ENCODE measurements at regions not wholly inside any gene's neighbourhood (a gene's known extent, or its start where the extent isn't known, plus 50 kb on each side); places are given as distances from the start of the nearest gene placed in this dataset.

DNA sequence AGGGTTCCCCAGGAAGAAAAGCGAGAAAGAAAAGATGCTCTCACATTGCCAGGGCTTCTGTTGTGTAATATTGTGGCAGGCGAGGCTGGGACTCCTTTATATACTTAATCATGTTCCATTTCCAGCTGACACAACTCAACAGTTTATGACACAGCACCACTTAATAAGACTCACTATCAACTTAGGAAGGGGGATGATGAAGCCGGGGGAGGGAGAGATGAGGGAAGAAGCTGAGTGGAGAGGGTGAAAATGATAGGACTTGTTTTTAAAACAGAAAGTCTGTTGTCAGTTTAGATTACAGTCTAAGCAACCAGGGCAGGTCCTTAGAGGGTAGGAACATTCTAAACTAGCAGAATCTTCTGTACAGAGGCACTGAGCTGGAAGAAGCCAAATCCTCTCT is 397.0 kb downstream of the NXPE2 start:
- CTCF ChIA-PET = no interaction called here
- no TSS peak for BruUV-seq (replicated peaks)
- DNase-seq (ENCODE audit: low read depth, low spot score) = no peak

DNA sequence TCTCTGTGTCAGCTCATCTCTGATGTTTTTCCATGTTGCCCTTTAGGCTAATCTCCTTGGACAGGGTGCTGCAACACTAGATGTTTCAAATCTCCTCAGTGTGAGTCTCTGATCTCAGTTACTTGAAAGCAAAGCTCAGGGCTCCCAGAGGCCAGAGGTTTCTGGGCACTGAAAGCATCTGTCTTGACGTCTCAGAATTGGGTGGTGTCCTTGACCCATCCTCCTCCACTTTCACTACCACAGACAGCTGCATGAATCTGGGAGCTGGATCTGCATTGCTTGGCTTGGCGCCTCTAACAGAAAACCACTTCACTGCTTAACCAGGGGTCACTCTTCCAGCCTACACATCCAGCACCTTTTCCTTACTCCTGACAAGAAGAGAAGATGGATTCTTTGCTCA is 399.4 kb downstream of the NXPE2 start:
- Histone ChIP-seq H3K9me3 (ENCODE audit: control insufficient read depth, insufficient read depth, low read depth, low read length) (no peaks in the 10 kb centered on the region), H3K27me3 (ENCODE audit: control insufficient read depth, insufficient read depth, low read length) (0 out of 2 replicates have a peak, but pooled peaks cover 2% of the 10 kb centered on the region), H3K4me1 (ENCODE audit: control insufficient read depth, insufficient read depth, low read length) (no peaks in the 10 kb centered on the region), H3K27ac (ENCODE audit: low read length) (no peak overlapping the region), H3K4me3 (ENCODE audit: low read depth in 2 of 2, low read length in 2 of 2) (no peak overlapping the region), H3K36me3 (ENCODE audit: control insufficient read depth, insufficient read depth, low read length) (no peaks in the 10 kb centered on the region)
- in situ Hi-C loops (cut with HindIII; ENCODE audit: low pct_unique_long_range_greater_than_20kb, low sequenced_read_pairs) (no loop called here), intact Hi-C loops (cut with micrococcal nuclease; ENCODE audit: unreplicated experiment) (no loop called here)
- no peak for DNase-seq (ENCODE audit: low read depth, low spot score)
- CTCF ChIA-PET = no interaction called here
- TF ChIP-seq, protein P1, sequence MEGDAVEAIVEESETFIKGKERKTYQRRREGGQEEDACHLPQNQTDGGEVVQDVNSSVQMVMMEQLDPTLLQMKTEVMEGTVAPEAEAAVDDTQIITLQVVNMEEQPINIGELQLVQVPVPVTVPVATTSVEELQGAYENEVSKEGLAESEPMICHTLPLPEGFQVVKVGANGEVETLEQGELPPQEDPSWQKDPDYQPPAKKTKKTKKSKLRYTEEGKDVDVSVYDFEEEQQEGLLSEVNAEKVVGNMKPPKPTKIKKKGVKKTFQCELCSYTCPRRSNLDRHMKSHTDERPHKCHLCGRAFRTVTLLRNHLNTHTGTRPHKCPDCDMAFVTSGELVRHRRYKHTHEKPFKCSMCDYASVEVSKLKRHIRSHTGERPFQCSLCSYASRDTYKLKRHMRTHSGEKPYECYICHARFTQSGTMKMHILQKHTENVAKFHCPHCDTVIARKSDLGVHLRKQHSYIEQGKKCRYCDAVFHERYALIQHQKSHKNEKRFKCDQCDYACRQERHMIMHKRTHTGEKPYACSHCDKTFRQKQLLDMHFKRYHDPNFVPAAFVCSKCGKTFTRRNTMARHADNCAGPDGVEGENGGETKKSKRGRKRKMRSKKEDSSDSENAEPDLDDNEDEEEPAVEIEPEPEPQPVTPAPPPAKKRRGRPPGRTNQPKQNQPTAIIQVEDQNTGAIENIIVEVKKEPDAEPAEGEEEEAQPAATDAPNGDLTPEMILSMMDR (IDR thresholded peaks at IDR 0.05) = no peak
- TF ChIP-seq, protein P2, sequence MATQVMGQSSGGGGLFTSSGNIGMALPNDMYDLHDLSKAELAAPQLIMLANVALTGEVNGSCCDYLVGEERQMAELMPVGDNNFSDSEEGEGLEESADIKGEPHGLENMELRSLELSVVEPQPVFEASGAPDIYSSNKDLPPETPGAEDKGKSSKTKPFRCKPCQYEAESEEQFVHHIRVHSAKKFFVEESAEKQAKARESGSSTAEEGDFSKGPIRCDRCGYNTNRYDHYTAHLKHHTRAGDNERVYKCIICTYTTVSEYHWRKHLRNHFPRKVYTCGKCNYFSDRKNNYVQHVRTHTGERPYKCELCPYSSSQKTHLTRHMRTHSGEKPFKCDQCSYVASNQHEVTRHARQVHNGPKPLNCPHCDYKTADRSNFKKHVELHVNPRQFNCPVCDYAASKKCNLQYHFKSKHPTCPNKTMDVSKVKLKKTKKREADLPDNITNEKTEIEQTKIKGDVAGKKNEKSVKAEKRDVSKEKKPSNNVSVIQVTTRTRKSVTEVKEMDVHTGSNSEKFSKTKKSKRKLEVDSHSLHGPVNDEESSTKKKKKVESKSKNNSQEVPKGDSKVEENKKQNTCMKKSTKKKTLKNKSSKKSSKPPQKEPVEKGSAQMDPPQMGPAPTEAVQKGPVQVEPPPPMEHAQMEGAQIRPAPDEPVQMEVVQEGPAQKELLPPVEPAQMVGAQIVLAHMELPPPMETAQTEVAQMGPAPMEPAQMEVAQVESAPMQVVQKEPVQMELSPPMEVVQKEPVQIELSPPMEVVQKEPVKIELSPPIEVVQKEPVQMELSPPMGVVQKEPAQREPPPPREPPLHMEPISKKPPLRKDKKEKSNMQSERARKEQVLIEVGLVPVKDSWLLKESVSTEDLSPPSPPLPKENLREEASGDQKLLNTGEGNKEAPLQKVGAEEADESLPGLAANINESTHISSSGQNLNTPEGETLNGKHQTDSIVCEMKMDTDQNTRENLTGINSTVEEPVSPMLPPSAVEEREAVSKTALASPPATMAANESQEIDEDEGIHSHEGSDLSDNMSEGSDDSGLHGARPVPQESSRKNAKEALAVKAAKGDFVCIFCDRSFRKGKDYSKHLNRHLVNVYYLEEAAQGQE (IDR thresholded peaks at IDR 0.05; ENCODE audit: insufficient read depth in 1 of 2, low read depth in 2 of 2, low read length in 1 of 2) = no peak
- TF ChIP-seq SIN3A (IDR thresholded peaks at IDR 0.05; ENCODE audit: borderline replicate concordance, insufficient read depth, low read depth, low read length) = no peak
- POLR2A ChIA-PET = no interaction called here
- no TSS peak for BruUV-seq (replicated peaks)
- no peak for ATAC-seq

More for the DNA sequence above, 397.0 kb downstream of the NXPE2 start:
- Histone ChIP-seq H3K27ac (ENCODE audit: low read length) (no peak overlapping the region), H3K27me3 (ENCODE audit: control insufficient read depth, insufficient read depth, low read length) (0 out of 2 replicates have a peak, but pooled peaks cover 2% of the 10 kb centered on the region), H3K9me3 (ENCODE audit: control insufficient read depth, insufficient read depth, low read depth, low read length) (no peaks in the 10 kb centered on the region), H3K4me3 (ENCODE audit: low read depth in 2 of 2, low read length in 2 of 2) (no peak overlapping the region), H3K36me3 (ENCODE audit: control insufficient read depth, insufficient read depth, low read length) (no peaks in the 10 kb centered on the region), H3K4me1 (ENCODE audit: control insufficient read depth, insufficient read depth, low read length) (no peaks in the 10 kb centered on the region)
- TF ChIP-seq TCF7L2 (IDR thresholded peaks at IDR 0.05; ENCODE audit: low read depth, low read length) = no peak
- in situ Hi-C loops (cut with HindIII; ENCODE audit: low pct_unique_long_range_greater_than_20kb, low sequenced_read_pairs) (no loop called here), intact Hi-C loops (cut with micrococcal nuclease; ENCODE audit: unreplicated experiment) (no loop called here)
- no peak for ATAC-seq
- POLR2A ChIA-PET = no interaction called here

DNA sequence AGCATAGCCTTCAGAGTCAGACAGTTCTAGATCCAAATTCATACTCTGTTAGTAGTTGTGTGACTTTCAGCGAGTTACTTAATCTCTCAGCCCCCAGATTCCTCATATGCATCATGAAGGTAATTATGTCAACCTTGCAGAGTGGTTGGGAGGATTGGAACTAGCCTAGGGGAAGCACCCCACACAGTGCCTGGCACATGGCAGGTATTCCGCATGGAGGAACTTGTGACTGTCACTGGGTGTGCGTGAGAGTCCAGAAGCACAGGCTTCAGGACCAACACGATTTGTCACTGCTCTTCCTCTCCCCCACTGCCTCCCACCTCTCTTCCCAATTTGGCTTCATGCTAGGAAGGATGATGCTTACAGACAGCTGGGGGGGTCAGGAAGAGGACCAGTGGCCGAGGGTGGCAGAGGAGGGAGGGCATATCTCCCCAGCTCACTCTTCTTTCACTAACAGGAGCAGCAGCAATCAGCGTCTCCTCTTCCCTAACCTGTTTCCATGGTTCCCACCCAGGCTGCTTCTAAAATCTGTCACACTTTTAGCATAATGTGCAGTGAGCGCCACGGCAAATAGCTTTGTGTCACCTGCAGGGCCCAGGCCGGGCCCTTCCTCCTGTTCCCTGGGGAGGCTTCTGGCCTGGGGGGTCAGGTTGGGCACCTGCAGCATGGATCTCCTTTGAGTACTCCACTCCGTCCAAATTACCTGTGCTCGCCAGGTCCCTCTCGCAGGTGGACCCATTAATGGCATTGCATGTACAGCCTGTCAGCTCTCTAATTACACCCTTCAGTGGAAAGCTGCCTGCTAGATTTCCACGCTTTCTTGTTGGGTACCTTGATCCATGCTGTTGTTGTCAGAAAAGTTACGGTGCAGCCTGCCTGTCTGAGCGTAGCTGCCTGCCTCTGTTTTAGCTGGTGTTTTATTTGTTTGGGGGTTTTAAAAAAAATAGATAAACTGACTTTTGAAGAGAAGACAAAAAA is 400.4 kb downstream of the NXPE2 start:
- H3K4me3 ChIP-seq (ENCODE audit: low read depth in 2 of 2, low read length in 2 of 2) = no peak overlapping the region
- H3K9me3 ChIP-seq (ENCODE audit: control insufficient read depth, insufficient read depth, low read depth, low read length) = no peaks in the 10 kb centered on the region
- 0 out of 2 replicates have a peak, but pooled peaks cover 2% of the 10 kb centered on the region for H3K27me3 ChIP-seq (ENCODE audit: control insufficient read depth, insufficient read depth, low read length)
- H3K4me1 ChIP-seq (ENCODE audit: control insufficient read depth, insufficient read depth, low read length) = no peaks in the 10 kb centered on the region
- CTCF ChIA-PET = no interaction called here
- POLR2A ChIA-PET = no interaction called here
- ATAC-seq (no peak), DNase-seq (ENCODE audit: low read depth, low spot score) (no peak)
- in situ Hi-C loops (cut with HindIII; ENCODE audit: low pct_unique_long_range_greater_than_20kb, low sequenced_read_pairs) = no loop called here
- TF ChIP-seq, protein P1 (IDR thresholded peaks at IDR 0.05) = no peak
- TF ChIP-seq, protein P2 (IDR thresholded peaks at IDR 0.05; ENCODE audit: insufficient read depth in 1 of 2, low read depth in 2 of 2, low read length in 1 of 2) = no peak
- no peak overlapping the region for H3K27ac ChIP-seq (ENCODE audit: low read length)
- no TSS peak for BruUV-seq (replicated peaks)
- intact Hi-C loops (cut with micrococcal nuclease; ENCODE audit: unreplicated experiment) = no loop called here
- no peaks in the 10 kb centered on the region for H3K36me3 ChIP-seq (ENCODE audit: control insufficient read depth, insufficient read depth, low read length)

Data from Panc1 (cell line).